Cortex of kidney (tissue), 1 donor: ENCODE measurements at regions not wholly inside any gene's neighbourhood (a gene's known extent, or its start where the extent isn't known, plus 50 kb on each side); places are given as distances from the start of the nearest gene placed in this dataset.

Experiments used
- DNase-seq: peaks from one replicate; lab custom pipeline; 2025; lab: John Stamatoyannopoulos, UW

GRCh38 chr6:26149240-26149639, 62.0 kb downstream of the HFE start:
- no peak for DNase-seq

DNA sequence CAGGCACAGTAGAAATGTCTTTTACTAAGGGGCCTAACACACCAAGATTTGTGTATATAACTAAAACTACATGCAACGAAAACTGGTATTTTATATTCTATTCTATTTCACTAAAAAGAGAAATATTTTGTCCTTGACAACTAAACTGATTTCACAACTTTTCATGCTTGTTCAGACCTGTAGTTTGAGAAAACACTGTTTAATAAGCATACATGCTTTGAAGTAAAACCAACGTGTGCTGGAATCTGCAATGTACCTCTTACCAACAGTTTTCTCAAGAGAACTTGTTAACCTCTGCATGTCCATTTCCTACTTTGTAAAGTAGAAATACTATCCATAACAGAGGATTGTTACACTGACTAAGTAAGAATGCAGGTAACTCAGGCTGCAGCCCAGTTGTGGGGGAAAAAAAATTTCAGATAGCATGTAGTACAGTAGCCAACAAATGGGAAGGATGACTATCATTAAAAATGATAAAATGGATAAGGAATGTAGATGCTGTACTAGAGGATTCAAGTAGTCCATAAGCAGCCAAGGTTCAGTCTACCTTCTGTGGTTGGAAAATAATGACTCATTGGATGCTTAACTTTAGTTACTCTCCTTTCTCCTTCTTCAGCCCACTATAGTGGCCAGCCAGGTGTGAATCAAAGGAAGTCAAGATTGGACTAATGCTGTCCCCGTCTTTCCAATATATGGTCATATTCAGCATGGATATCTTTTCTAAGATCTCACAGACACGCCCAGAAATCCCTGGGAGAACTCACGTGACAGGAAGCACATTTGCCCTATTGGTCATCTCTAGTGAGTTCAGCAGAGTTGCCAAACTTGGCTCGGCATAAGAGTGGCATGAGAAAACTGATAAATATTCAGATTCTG, 65.2 kb downstream of the HFE start:
- no peak for DNase-seq

- DNase-seq: no peak
Observed at GRCh38 chr6:26155061-26155930, 68.1 kb downstream of the HFE start.

DNA sequence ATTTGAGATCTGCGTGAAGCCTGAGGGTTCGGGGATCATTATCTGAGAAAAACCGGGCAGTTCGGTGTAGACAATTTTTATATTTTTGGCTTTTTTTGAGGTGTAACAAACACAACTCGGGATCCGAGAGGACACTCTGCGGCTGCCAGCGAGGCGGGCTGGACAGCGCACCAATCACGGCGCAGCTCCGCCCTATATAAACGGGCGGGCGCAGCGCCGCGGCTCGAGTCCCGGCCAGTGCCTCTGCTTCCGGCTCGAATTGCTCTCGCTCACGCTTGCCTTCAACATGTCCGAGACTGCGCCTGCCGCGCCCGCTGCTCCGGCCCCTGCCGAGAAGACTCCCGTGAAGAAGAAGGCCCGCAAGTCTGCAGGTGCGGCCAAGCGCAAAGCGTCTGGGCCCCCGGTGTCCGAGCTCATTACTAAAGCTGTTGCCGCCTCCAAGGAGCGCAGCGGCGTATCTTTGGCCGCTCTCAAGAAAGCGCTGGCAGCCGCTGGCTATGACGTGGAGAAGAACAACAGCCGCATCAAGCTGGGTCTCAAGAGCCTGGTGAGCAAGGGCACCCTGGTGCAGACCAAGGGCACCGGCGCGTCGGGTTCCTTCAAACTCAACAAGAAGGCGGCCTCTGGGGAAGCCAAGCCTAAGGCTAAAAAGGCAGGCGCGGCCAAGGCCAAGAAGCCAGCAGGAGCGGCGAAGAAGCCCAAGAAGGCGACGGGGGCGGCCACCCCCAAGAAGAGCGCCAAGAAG, 69.0 kb downstream of the HFE start:
- peak; percentile 53 for DNase-seq

DNA sequence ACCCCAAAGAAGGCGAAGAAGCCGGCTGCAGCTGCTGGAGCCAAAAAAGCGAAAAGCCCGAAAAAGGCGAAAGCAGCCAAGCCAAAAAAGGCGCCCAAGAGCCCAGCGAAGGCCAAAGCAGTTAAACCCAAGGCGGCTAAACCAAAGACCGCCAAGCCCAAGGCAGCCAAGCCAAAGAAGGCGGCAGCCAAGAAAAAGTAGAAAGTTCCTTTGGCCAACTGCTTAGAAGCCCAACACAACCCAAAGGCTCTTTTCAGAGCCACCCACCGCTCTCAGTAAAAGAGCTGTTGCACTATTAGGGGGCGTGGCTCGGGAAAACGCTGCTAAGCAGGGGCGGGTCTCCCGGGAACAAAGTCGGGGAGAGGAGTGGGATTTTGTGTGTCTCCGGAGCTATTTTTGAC, 69.6 kb downstream of the HFE start:
- DNase-seq: no peak

GRCh38 chr6:26157251-26158075, 70.2 kb downstream of the HFE start:
- DNase-seq: no peak

DNA sequence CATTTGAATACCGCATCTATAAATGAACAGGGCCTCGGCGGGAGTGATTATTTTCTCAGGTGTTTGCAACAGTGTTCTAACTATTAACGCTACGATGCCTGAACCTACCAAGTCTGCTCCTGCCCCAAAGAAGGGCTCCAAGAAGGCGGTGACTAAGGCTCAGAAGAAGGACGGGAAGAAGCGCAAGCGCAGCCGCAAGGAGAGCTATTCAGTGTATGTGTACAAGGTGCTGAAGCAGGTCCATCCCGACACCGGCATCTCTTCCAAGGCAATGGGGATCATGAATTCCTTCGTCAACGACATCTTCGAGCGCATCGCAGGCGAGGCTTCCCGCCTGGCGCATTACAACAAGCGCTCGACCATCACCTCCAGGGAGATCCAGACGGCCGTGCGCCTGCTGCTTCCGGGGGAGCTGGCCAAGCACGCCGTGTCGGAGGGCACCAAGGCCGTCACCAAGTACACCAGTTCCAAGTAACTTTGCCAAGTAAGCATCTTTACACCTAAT, 70.9 kb downstream of the HFE start:
- no peak for DNase-seq

- DNase-seq: no peak
Observed at GRCh38 chr6:26158581-26159356, 71.5 kb downstream of the HFE start.

GRCh38 chr6:26159357-26160273, 72.4 kb downstream of the HFE start:
- DNase-seq: no peak

- no peak for DNase-seq
Observed at GRCh38 chr6:26161322-26161721, 74.1 kb downstream of the HFE start.

DNA sequence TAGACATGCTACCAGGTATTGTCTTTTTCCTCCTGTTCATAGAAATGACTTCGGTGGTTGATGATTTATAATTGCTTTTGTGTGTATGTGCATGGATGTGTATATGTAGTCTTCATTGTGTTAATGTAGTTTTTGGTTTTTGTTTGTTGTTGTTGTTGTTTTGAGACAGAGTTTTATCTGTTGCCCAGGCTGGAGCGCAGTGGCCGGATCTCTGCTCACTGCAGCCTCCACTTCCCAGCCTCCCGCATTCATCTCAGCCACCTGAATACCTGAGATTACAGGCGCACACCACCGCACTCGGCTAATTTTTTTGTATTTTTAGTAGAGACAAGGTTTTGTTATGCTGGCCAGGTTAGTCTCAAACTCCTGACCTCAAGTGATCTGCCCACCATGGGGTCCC, 75.2 kb downstream of the HFE start:
- DNase-seq: no peak

- DNase-seq: no peak
Observed at GRCh38 chr6:26163427-26164119, 76.3 kb downstream of the HFE start.

DNA sequence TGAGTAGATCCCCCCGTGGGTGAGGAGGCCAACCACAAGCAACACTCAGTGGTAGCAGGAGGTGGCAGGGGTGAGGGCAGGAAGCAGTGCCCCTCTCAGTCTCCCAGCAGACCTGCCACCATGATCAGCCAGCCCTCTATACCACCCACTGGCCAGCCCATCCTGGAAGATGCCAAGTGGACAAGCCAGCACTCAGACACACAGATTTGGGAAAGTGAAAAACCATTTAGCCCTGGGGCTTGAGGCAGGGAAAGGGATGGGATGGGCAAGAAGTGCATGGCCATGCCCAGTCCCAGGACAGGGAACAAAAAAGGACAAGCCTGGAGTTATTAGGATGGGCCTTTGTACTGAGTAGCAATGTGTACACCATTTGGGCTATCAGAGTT, 76.9 kb downstream of the HFE start:
- no peak for DNase-seq

GRCh38 chr6:26165261-26165790, 78.1 kb downstream of the HFE start:
- no peak for DNase-seq

- no peak for DNase-seq
Observed at GRCh38 chr6:26170181-26170580, 83.0 kb downstream of the HFE start.

GRCh38 chr6:26170951-26171841, 84.0 kb downstream of the HFE start:
- DNase-seq: no peak

GRCh38 chr6:26172608-26172968, 85.4 kb downstream of the HFE start:
- no peak for DNase-seq

GRCh38 chr6:26173836-26174145, 86.6 kb downstream of the HFE start:
- no peak for DNase-seq
